SU-DHL-6 (cell line): ENCODE measurements at regions not wholly inside any gene's neighbourhood (a gene's known extent, or its start where the extent isn't known, plus 50 kb on each side); places are given as distances from the start of the nearest gene placed in this dataset.

Experiments
- H2AFZ ChIP-seq: fragments of 200-600 bp; sonication (generic); 2 replicates; pipeline ENCODE4 v1.6.1; 2014; ENCODE audit warnings: low read depth, mild to moderate bottlenecking, moderate library complexity, mixed read lengths, antibody characterized with exemption, low read length; ENCODE audit not compliant: severe bottlenecking
- H3F3A ChIP-seq: fragments of 200-600 bp; shearing (Covaris generic); 2 replicates; pipeline ENCODE4 v1.6.0; 2016; ENCODE audit warnings: antibody characterized with exemption, mild to moderate bottlenecking; ENCODE audit not compliant: insufficient read depth
- H3K27ac ChIP-seq: fragments of 200-600 bp; sonication (generic); 2 replicates; pipeline ENCODE4 v1.5.1; 2016; ENCODE audit warnings: low read depth, mild to moderate bottlenecking, low read length, moderate library complexity, mixed read lengths
- H3K27me3 ChIP-seq: fragments of 200-600 bp; sonication (generic), shearing (Covaris generic); 2 replicates; pipeline ENCODE4 v1.6.0; 2014; ENCODE audit warnings: mild to moderate bottlenecking, low read length
- H3K36me3 ChIP-seq: fragments of 200-600 bp; sonication (generic); 2 replicates; pipeline ENCODE4 v1.6.1; 2014; ENCODE audit warnings: mild to moderate bottlenecking, low read length, mixed read lengths
- H3K4me2 ChIP-seq: fragments of 300-600, 200-600 bp; shearing (Covaris generic), sonication (generic); 2 replicates; pipeline ENCODE4 v1.6.0; 2014; ENCODE audit warnings: low read length, low read depth, mild to moderate bottlenecking; ENCODE audit not compliant: poor library complexity, severe bottlenecking
- H3K4me3 ChIP-seq: fragments of 200-600 bp; sonication (generic); 2 replicates; pipeline ENCODE4 v1.5.1; 2014; ENCODE audit warnings: antibody characterized with exemption, low read length, mild to moderate bottlenecking, mixed read lengths; ENCODE audit not compliant: insufficient read depth, poor library complexity, severe bottlenecking
- H3K79me2 ChIP-seq: fragments of 200-600 bp; sonication (generic); 2 replicates; pipeline ENCODE4 v1.6.1; 2014; ENCODE audit warnings: mild to moderate bottlenecking, low read length, moderate library complexity; ENCODE audit not compliant: insufficient read depth
- H3K9ac ChIP-seq: fragments of 200-600 bp; sonication (generic); 2 replicates; pipeline ENCODE4 v1.7.0; 2014; ENCODE audit warnings: mild to moderate bottlenecking, low read length
- H3K9me2 ChIP-seq: fragments of 200-600 bp; sonication (generic); replicated peaks from 2 replicates; pipeline ENCODE4 v1.6.1; 2014; ENCODE audit warnings: low read length; ENCODE audit not compliant: insufficient read depth
- H3K9me3 ChIP-seq: fragments of 200-600 bp; sonication (generic); 2 replicates; pipeline ENCODE4 v1.6.1; 2014; ENCODE audit warnings: low read length, mixed read lengths; ENCODE audit not compliant: insufficient read depth
- H4K20me1 ChIP-seq: fragments of 200-600 bp; sonication (generic); 2 replicates; pipeline ENCODE4 v1.6.1; 2014; ENCODE audit warnings: low read depth, mild to moderate bottlenecking, antibody characterized with exemption, low read length, moderate library complexity, mixed read lengths
- CTCF ChIP-seq: fragments of 200-600 bp; sonication (generic); IDR thresholded peaks from one replicate; pipeline ENCODE4 v1.5.1; 2017; ENCODE audit warnings: antibody characterized with exemption, mild to moderate bottlenecking, low read length, moderate library complexity; ENCODE audit not compliant: insufficient read depth, poor library complexity, severe bottlenecking
- EZH2phosphoT487 ChIP-seq: fragments of 200-600 bp; sonication (generic), shearing (Covaris generic); conservative IDR thresholded peaks from 2 replicates; pipeline ENCODE4 v1.6.1; 2018; ENCODE audit warnings: mild to moderate bottlenecking, antibody characterized with exemption, low read length, moderate library complexity, mixed read lengths

- no peak overlapping the region for H3K9ac ChIP-seq
- no peak overlapping the region for H3K4me3 ChIP-seq
- H4K20me1 ChIP-seq: no peaks in the 10 kb centered on the region
- H3F3A ChIP-seq: no peaks in the 10 kb centered on the region
- H3K27me3 ChIP-seq: no peaks in the 10 kb centered on the region
- TF ChIP-seq EZH2phosphoT487: no peak
- TF ChIP-seq CTCF: no peak
- H3K9me2 ChIP-seq: no peaks in the 10 kb centered on the region
- H3K4me2 ChIP-seq: no peak overlapping the region
- no peaks in the 10 kb centered on the region for H3K79me2 ChIP-seq
- H2AFZ ChIP-seq: no peak overlapping the region
- H3K9me3 ChIP-seq: no peaks in the 10 kb centered on the region
- H3K36me3 ChIP-seq: no peaks in the 10 kb centered on the region
- H3K27ac ChIP-seq: no peak overlapping the region
Measured at GRCh38 chr10:23523251-23523650, 84.4 kb downstream of the OTUD1 start.

- Histone ChIP-seq H3K9ac (no peak overlapping the region), H3K9me2 (no peaks in the 10 kb centered on the region), H3K4me3 (no peak overlapping the region), H3F3A (no peaks in the 10 kb centered on the region), H3K9me3 (no peaks in the 10 kb centered on the region), H3K36me3 (no peaks in the 10 kb centered on the region), H3K27me3 (no peaks in the 10 kb centered on the region), H2AFZ (no peak overlapping the region), H3K27ac (no peak overlapping the region), H3K4me2 (no peak overlapping the region), H4K20me1 (no peaks in the 10 kb centered on the region), H3K79me2 (no peaks in the 10 kb centered on the region)
- no peak for TF ChIP-seq EZH2phosphoT487
- peak; percentile 9 for TF ChIP-seq CTCF
Measured at GRCh38 chr10:23525406-23525805, 86.5 kb downstream of the OTUD1 start.

- Histone ChIP-seq H2AFZ (no peak overlapping the region), H3K79me2 (no peaks in the 10 kb centered on the region), H3K4me3 (no peak overlapping the region), H3K27ac (no peak overlapping the region), H3F3A (no peaks in the 10 kb centered on the region), H3K36me3 (no peaks in the 10 kb centered on the region), H3K27me3 (no peaks in the 10 kb centered on the region), H3K9ac (no peak overlapping the region), H3K4me2 (no peak overlapping the region), H3K9me3 (no peaks in the 10 kb centered on the region), H4K20me1 (no peaks in the 10 kb centered on the region), H3K9me2 (no peaks in the 10 kb centered on the region)
- TF ChIP-seq EZH2phosphoT487 (no peak), CTCF (no peak)
Measured at GRCh38 chr10:23528419-23528818, 89.5 kb downstream of the OTUD1 start.

GRCh38 chr10:23529625-23530024, 90.8 kb downstream of the OTUD1 start:
- H3F3A ChIP-seq: no peaks in the 10 kb centered on the region
- no peak overlapping the region for H2AFZ ChIP-seq
- no peak overlapping the region for H3K4me2 ChIP-seq
- no peaks in the 10 kb centered on the region for H3K36me3 ChIP-seq
- TF ChIP-seq EZH2phosphoT487: no peak
- TF ChIP-seq CTCF: no peak
- H3K9ac ChIP-seq: no peak overlapping the region
- H3K9me3 ChIP-seq: no peaks in the 10 kb centered on the region
- H3K27ac ChIP-seq: no peak overlapping the region
- H3K4me3 ChIP-seq: no peak overlapping the region
- H3K27me3 ChIP-seq: no peaks in the 10 kb centered on the region
- H3K9me2 ChIP-seq: no peaks in the 10 kb centered on the region
- H3K79me2 ChIP-seq: no peaks in the 10 kb centered on the region
- no peaks in the 10 kb centered on the region for H4K20me1 ChIP-seq
